COLO829 (cell line): ENCODE measurements at regions not wholly inside any gene's neighbourhood (a gene's known extent, or its start where the extent isn't known, plus 50 kb on each side); places are given as distances from the start of the nearest gene placed in this dataset.

Experiments
- DNase-seq: peaks from one replicate; pipeline ENCODE4 v3.0.0; 2012; ENCODE audit warnings: low spot score

DNA sequence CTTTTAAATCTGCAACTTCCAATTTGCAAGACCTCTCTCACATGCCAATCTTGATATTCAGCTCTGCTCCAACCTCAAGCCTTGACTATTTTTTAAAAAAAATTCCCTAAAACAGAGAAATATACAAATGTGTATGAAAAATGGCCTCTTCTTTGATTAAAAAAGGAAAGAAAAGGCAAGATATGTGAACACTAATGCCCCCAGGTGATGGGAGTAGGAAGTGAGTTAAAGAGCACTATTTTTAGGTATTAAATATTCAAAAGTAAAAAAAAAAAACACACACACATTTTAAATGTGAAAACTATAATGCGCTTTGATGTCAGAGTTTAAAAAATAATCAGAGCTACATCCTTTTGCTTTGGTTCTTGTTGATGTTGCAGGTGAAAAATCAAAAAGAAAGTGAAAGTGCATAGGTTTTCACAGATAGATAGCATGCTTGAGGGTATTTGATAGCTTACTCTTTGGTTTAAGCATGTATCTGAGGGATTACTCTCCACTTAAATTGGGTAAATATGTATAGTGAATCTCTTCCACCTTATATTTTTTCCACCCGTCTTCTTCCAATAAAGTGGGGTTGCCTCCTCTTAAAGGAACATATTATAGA lies 406.0 kb upstream of the POU3F3 start:
- no peak for DNase-seq

DNA sequence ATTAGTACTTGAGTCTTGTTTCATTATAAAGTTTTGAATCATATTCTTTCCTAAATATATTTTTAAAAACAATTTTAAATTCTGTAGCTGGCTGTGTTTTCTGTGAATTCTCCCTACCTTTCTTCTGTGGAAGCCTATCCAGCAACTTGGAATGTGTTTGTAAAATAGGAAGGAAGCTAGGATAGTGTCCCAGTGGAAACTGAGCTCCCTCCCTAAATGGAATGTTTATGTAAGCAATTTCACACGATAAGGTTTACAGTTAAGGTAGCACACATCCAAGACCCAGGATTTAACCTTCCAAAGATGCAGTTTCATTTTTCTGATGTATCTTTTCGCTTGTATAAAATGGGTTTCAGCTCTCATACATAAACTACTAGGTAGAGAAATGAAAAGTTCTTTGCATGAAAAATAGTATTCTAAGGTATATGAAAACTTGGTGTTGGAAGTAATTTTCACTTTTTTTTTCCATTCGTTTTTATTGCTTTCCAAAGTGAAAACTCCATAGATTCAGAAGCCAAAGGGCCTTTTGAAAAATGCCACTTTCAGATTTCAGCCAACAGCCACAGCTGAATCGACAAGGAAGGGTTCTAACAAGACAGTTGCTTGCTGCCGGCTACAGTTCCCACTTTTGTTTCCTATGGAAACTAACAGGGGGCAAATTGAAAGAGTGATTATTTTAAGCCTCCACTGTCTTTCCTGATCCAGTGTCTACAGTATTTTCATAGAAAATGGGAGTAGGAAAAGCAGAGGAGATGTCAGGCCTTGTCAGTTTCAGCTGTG lies 405.1 kb upstream of the POU3F3 start:
- no peak for DNase-seq

DNA sequence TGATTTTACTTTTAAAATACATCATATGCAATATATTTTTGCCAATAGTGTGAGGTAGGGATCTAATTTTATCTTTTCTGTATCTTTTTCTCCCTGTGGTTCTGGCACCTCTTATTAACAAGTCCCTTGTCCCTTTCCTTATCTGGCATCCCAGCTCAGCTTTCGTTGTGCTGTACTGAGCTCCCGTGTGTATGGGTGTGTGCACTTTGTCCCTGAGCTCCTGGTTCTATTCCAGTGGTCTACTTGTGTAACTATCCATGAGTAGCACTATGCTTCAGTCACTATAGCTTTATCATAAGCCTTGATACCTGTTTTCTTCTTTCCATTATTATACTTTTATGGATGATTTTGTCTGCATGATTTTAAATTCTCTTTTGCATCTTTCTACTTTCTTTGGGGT lies 401.4 kb upstream of the POU3F3 start:
- no peak for DNase-seq

DNA sequence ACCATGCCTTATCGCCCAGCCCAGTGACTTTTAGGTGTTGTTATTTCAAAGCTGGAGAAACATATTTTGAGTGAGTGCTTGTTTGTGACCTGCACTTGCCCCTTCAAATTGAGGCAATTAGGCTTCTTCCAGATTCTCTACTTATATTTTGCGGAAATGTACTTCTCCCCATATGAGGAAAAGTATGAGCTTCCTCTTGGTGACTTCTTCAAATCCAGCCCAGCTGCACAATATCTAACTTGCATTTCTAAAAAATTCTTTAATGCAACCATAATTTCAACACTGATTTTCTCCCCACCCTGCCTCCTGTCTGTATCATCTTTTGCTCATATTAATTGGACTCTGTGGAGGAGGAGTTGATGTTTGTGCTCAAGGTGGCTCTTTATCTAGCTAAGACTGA lies 391.2 kb upstream of the POU3F3 start:
- no peak for DNase-seq

DNA sequence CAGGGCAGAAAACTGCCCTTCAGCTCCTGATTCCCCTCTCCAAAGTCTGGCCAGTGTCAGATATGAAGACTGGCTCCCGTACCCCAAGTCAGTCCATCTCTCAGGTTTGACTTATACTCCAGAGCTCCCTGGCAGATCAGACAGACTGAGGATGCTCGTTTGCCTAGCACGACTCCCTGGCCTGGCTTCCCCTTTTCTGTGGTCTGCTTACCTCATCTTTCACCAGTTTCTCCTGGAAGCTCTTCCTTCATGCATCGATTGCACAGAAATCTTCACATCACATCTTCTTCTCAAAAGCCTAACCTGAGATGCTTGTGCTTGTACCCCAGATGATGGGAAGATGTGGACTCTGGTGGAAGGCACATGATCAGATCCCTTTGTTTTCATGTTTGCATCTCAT lies 387.9 kb upstream of the POU3F3 start:
- DNase-seq: no peak

DNA sequence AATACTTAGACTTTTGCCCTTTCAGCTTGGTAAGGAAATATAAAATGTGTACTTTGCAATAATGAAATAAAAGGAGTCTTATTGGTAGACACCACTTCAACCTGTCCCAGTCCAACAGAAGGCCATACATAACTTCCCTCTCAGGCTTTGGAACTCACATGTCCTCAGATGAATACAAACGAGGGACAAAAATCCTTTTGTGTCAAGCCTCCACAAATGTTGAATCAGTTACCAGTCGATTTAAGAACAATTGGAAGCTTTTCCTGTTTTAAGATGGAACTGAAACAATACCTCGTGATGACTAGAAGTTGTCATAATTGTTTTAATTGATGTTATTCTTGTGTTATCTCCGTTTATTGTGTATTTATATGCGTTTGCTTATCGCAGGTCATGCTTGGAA lies 385.1 kb upstream of the POU3F3 start:
- peak; percentile 14 for DNase-seq

DNA sequence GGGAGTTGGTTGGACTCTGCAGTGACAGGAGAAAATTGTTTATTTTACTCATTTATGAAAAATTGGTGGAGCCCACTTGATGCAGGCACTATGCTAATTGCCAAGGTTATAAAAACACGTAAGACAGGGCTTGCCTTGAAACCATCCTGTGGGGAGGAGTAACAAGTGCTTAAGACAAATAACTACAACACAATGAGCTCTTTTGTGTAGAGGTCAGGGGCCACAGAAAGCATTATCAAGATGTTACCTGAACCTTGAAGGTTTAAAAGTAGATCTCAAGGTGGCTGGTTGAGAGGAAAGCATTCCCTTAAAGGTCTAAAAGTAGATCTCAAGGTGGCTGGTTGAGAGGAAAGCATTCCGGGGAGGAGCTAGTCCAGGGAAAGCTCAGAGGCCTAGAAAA lies 381.8 kb upstream of the POU3F3 start:
- no peak for DNase-seq

DNA sequence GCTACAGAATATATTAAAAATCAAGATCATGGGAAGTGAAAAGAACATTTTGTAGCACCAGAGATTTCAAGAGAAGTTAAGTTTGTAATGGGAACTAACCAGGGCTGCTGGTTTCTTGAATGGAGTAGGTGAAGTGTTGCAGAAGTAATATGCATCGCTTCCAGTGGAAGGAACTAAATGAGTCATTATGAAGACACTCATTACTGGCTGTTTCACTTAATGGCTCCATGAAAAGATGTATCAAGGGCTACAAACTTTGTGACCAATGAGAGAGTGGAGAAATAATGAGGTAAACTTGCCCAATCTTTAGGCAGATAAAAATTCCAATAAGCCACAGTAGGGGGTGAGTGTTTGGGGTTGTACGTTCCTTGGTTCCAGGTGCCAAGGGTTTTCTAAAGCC lies 380.4 kb upstream of the POU3F3 start:
- no peak for DNase-seq

DNA sequence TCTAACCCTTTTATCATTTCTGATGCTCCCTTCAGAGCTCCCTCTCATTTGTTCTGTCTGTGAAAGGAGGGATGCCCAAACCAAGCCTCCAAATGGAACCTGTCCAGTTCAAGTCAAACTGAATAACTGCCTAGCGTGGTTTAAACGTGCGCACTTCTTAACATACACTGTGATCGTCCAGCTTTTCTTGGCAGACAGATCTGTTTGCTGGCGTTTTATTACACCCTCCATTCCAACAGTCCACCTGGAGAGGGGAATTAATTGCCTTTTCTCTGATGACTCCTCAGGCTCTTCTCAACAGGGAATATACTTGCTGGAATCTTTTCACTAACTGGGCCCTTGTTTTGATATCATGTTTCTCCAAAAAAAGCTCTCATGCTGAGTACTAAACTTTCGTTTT lies 379.2 kb upstream of the POU3F3 start:
- no peak for DNase-seq

DNA sequence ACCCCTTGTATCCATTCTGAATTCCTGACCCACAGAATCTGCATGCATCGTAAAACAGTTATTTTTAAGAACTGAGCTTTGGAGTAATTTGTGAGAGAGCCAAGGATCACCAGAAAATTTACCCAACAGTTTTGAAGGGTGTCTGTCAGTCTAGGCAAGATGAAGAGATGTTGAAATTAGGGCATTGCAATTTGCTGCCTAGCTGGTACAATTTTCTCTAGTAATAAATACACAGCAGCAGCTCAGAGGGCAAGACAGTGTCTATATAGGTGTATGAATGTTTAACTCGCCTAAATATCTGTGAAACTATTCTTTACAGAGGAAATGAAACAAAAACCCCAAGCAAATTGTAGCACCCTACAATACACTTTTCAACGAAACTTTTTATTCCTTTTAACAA lies 377.8 kb upstream of the POU3F3 start:
- no peak for DNase-seq

DNA sequence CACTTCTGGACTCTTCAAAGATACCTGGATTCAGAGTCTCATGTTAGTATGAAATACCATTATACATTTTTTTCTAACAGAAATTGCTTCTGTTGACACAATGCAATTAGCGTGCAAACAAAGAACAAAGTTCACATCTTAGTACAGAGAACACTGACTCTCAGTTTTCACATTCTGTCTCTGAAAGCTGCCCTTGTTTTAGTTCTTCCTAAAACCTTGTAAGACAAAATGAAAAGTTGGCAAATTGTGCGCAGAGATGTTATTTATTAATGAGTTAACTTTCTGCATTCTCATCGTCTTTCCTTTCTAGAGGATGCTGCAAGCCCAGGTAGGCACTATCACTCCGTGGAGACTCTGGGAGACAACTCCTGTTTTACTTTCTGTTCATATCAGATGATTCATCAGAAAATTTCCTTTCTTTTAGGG lies 377.3 kb upstream of the POU3F3 start:
- DNase-seq: peak; percentile 26

DNA sequence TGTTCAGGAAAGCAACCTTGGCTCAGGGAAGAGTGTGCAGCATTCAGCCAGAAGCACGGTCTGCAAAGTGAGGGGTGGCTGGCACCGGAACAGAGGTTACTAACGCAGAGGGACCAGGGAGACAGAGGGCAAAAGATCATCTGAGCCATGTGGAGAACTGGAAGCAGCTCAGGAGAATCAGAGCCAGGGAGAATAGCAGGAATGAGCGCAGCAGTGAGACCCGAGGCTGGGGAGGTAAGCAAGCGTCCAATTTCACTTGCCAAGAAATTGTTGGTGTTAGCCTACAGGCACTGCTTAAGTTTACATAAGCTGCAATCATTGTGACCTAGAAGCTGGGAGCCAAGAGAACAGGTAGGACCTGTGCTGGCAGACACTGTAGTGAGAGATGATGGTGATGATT lies 372.6 kb upstream of the POU3F3 start:
- no peak for DNase-seq

DNA sequence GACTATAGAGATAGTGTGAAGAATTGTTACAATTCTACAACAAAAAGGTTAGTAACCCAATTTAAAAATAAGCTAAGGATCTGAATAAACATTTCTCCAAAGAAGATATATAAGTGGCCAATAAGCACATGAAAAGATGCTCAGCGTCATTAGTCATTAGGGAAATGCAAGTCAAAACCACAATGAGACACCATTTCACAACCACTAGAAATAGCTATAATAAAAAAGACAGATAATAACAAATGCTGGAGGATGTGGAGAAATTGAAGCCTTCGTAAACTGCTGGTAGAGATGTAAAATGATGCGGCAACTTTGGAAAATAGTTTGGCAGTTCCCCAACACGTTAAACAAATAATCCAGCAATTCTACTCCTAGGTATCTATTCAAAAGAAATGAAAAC lies 366.5 kb upstream of the POU3F3 start:
- DNase-seq: no peak

DNA sequence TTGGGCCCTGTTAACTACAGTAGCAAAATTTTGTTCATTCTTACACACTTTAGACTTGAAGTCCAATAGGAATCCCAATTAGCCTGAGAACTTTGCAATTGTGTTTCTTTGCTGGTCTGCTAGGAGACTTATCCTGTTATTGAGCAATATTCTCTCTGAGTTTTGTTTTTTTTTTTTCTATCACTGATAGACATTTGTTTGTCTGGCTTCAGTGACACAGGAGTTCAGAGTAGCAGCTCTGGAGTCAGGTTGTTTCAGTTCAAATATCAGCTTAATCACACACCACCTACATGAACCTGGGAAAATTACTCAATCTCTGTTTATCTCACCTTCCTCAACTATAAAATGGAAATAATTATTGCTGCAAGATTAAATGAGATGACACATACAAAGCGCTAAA lies 360.2 kb upstream of the POU3F3 start:
- DNase-seq: no peak

DNA sequence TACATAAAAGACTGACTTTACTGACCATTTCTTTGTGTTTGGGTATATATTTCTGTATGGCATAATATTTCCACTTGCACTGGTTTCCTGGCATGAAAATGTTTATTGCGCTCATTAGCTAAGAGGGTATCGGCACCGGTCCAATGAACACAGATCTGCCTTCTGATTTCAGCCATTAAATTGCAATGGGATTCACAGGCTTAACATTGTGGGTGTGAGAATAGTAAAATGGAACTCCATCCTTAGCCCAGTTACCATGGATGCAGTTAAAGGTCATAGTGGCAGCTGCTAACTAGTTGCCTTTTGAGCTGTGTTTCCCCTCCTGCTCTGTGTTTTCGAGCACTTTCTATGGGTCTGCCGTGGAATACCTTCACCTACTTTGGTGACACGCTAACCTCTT lies 352.6 kb upstream of the POU3F3 start:
- no peak for DNase-seq

DNA sequence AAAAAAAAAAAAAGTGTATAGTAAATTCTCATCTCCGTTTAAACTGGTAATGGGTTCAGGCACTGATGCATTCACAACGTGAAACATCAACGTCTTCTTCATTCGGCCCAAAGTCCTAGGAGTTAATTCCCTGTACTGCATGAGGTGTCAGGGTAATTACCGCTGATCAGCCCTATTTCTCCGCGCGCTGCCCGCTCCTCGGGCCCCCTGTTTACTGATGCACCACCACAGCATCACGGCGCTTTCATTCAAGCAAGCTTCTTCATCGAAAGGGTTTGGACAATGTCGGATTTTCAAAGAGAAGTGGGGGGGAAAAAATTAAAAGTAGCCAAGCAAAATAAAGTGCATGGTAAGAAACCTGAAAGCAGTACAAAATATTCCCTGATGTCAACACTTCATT lies 352.0 kb upstream of the POU3F3 start:
- no peak for DNase-seq

DNA sequence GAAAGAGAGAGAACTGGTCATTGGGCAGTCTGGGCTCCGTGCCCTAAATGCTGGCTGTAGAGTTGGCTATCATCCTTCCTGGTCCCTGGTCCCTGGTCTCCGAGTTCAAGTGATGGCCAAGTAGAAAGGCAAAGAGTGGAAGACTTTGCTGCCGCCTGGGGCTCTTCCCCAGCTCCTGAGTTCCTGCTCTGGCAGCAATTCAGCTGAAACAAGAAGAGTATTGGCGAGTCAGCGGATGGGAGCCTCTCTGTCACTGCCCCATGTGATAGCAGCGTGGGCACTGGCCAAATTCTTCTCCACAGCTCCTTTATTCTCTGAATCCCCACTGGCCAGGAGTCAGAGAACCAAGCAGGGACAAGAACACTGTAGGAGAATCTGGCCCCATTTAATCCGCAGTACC lies 351.0 kb upstream of the POU3F3 start:
- peak; percentile 83 for DNase-seq

DNA sequence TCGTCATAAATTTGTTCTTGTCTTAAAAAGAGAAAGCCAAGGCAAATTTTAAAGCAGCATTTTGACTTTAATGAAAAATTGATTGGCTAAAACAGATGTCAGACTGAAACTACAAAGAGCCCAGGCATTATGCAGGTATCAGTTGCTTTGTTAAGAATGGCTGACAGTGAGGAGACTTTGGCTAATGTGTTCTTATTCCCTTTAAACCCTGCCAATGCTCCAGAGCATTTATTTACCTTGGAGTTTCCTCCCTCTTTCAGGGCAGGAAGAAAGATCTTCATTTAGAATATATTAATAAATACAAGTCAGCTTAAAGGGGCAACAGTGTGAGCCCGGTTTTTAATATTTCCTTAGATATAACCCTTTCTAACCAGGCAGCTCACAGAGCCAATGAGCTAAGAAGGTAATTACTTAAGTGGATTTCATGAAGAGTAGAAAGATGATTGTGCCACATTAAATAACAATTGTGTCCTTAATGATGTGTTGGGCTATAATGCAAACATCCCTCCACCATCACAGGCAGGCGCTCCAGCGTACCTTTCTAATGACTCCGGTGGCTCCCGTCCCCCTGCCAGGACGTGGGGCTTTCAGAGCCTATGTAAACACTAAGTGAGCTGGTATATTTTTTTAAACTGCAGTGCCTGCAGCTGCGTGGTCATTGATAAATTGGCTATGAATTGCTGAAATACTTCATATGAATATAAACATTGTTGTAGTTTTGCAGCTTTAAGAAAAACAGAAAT lies 349.4 kb upstream of the POU3F3 start:
- no peak for DNase-seq

DNA sequence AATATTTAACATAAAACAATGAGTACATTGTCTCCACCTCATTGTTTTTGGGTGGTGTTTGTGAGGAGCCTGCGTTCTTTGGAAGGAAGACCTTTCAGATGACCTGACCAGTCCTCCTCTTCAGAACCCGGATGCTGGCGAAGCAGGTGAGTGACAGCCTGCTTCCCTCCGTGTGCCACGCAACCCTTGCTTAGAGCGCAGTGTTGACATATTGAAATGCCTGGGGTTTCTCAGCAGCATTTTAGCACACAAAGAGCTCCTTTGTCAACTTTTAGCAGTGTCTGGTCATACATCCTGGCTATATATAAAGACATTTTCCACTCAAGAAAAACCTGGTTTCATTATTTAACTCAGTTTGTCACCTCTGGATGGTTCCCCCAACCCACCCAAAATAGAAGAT lies 335.7 kb upstream of the POU3F3 start:
- peak; percentile 26 for DNase-seq

DNA sequence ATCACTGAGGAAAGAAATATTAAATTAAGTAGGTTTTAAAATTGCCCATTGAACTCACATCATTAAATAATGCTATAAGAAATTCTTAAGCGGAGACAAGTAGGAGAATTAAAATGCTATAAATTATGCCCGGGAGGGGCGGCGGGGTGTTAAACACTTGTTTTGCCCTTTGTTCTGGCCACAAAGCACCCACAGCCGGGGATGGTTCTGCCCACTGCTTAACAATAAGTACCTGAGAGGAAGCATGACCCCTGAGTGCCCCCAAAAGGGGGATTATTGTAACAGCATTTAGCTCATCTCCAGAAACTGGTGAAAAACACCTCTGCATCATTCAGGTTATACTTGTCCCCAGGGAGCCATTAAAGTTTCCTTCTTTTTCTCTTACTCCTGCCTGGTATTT lies 332.7 kb upstream of the POU3F3 start:
- DNase-seq: no peak

DNA sequence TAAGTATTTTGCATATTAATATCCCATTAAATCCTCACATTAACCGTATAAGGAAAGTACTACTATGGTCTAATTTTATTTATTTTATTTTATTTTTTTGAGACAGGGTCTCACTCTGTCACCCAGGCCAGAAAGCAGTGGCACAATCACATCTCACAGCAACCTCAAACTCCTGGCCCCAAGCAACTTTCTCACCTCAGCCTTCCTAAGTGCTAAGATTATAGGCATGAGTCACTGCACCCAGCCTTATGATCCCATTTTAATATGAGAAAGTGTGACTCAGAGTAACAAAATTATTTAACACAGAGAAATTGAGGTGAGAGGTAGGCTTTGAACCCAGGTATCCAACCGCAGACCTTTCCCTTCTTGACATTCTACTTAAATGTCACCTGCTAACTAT lies 330.0 kb upstream of the POU3F3 start:
- no peak for DNase-seq

DNA sequence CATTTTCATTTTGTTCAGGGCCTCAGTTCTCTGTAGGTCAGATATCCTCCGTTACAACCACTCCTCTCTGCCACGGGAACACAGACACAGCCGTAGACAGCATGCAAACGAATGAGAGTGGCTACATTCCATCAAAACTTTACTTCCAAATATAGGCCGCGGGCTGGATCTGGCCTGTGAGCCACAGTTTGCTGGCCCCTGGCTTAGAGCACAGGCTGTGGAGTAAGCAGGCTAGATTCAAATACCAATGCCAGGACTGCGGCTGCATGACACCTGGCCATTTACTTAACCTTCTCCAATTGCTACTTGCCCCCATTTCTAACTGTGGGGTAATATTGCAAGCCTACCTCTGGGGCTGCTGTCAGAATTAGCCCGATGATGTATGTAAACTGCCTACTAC lies 325.8 kb upstream of the POU3F3 start:
- DNase-seq: no peak

DNA sequence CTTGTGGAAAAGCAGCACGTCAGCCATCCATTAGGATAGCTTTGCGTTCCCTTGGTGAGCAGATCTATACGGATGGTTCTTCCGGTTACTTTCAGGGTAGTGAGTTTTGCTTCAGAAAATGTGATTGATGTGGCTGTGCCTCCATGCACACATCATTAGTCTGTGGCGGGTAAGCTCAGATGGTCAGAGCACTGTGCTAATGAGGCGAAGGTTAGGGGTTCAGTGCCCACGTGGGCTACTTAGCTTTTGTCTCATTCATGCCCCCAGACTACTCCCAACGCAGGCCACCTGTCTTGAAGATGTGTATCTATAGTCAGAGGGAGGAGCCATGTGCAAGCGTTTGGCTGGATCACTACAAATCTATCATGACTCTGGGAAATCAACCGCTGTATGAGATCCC lies 322.8 kb upstream of the POU3F3 start:
- no peak for DNase-seq
